ENCODE measurements at regions not wholly inside any gene's neighbourhood (a gene's known extent, or its start where the extent isn't known, plus 50 kb on each side); places are given as distances from the start of the nearest gene placed in this dataset.

DNA sequence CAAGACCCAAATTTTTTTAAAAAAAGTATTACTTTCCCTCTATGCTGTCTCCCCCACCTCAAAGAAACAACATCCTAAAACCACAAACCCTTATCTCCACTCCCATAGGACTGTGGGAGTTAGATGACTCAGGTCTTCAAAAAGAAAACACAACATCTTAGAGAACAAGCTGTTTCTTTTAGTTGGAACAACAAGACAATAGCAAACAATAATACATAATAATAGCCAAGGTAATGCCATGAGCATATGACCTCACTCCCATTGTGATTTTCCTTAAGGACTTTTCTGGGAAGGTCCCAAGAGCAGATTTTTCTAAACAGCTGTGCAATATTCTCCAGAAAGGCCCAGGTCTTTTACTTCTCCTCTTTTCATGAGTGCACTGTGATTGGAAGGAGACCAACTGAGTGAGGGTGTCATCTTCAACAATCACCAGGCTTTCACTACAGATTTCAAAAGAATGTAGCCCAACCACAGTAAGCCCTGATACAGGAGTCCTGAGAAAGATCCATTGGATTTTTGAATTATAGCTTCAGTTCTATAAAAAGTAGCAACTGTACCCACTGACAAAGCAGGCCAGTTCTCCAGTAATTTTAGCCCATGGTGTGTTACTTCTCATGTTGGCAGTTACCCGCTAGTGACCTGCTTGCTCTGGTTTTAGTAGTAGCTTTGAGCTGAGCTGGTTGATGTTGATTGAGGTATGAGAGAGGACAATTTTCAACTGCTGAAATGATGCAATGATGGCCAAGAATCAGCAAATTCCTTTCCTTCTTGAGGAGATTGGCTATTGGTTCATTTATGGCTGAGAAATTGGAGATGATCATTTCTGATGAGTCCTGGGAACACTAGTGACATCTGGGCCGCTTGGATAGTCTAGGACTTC is 144.5 kb upstream of the TCF4 start:
- H3K4ac ChIP-seq (ENCODE audit: low read depth, low read length), result no peak overlapping the region
- H3K36me3 Mint-ChIP-seq (ENCODE audit: insufficient read depth in 1 of 3, low read depth in 3 of 3), result no peaks in the 10 kb centered on the region
- no peaks in the 10 kb centered on the region for H3K4me1 ChIP-seq (ENCODE audit: insufficient read depth, low read length)
- H2BK5ac ChIP-seq (ENCODE audit: insufficient read length, low read length), result no peak overlapping the region
- no peak overlapping the region for H4K8ac ChIP-seq (replicated peaks; ENCODE audit: insufficient read length, low read depth, low read length)
- H3K27ac Mint-ChIP-seq, result no peak overlapping the region; a peak in 1 of 7 replicates
- H2BK120ac ChIP-seq (ENCODE audit: low read depth, low read length, poor library complexity, severe bottlenecking), result no peak overlapping the region
- no peak overlapping the region for H3K9ac ChIP-seq (ENCODE audit: extremely low read depth, insufficient read length, low read length)
- no peak overlapping the region for H3K18ac ChIP-seq (ENCODE audit: insufficient read length, low read depth, low read length)
- H3K56ac ChIP-seq (ENCODE audit: insufficient read length, low read depth, low read length), result no peak overlapping the region
- H3T11ph ChIP-seq (ENCODE audit: low read length), result no peak overlapping the region
- H4K5ac ChIP-seq (ENCODE audit: insufficient read length, low read depth, low read length), result no peak overlapping the region
- H3K27me3 Mint-ChIP-seq (ENCODE audit: low read depth), result no peaks in the 10 kb centered on the region
- H2BK20ac ChIP-seq (ENCODE audit: low read depth, low read length, poor library complexity, severe bottlenecking), result no peak overlapping the region
- no peaks in the 10 kb centered on the region for H4K20me1 ChIP-seq (ENCODE audit: control insufficient read depth, insufficient read depth, insufficient read length)
- no peaks in the 10 kb centered on the region for H3K9me3 ChIP-seq (ENCODE audit: control insufficient read depth, low read depth, low read length)
- no peaks in the 10 kb centered on the region for H3K9me3 Mint-ChIP-seq
- no peak overlapping the region for H3K4me2 ChIP-seq (ENCODE audit: insufficient read depth, insufficient read length, low read length)
- WGBS (ENCODE audit: extremely low coverage, insufficient read length, low lambda C conversion rate), result no CpG with 5 or more reads among the region's 2 CpGs
- no peak overlapping the region for H4K91ac ChIP-seq (ENCODE audit: insufficient read length, low read depth, low read length)
- TF ChIP-seq, protein P1, sequence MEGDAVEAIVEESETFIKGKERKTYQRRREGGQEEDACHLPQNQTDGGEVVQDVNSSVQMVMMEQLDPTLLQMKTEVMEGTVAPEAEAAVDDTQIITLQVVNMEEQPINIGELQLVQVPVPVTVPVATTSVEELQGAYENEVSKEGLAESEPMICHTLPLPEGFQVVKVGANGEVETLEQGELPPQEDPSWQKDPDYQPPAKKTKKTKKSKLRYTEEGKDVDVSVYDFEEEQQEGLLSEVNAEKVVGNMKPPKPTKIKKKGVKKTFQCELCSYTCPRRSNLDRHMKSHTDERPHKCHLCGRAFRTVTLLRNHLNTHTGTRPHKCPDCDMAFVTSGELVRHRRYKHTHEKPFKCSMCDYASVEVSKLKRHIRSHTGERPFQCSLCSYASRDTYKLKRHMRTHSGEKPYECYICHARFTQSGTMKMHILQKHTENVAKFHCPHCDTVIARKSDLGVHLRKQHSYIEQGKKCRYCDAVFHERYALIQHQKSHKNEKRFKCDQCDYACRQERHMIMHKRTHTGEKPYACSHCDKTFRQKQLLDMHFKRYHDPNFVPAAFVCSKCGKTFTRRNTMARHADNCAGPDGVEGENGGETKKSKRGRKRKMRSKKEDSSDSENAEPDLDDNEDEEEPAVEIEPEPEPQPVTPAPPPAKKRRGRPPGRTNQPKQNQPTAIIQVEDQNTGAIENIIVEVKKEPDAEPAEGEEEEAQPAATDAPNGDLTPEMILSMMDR (conservative IDR thresholded peaks at IDR 0.05), result no peak
- no peak overlapping the region for H3K4me3 Mint-ChIP-seq
- H3K27ac ChIP-seq (ENCODE audit: insufficient read length, low read depth, low read length), result no peak overlapping the region
- H2BK15ac ChIP-seq (ENCODE audit: low read depth, low read length), result no peak overlapping the region
- peaks cover 15 to 18% of the 10 kb centered on the region in 2 experiments for H3K4me1 Mint-ChIP-seq
- H2AK5ac ChIP-seq (ENCODE audit: insufficient read length, low read length), result no peak overlapping the region
- DNase-seq, result no peak
- no peaks in the 10 kb centered on the region for H3K27me3 ChIP-seq (ENCODE audit: insufficient read depth, low read length)
- H3K23ac ChIP-seq (ENCODE audit: insufficient read length, low read depth, low read length), result no peak overlapping the region
- 0 out of 2 replicates have a peak, but pooled peaks cover 2% of the 10 kb centered on the region for H3K79me2 ChIP-seq (ENCODE audit: insufficient read depth, low read length)
- H3K14ac ChIP-seq (ENCODE audit: insufficient read depth, low read length), result no peak overlapping the region
- no peak overlapping the region for H2BK12ac ChIP-seq (ENCODE audit: insufficient read length, low read depth, low read length)
- no peaks in the 10 kb centered on the region for H3K23me2 ChIP-seq (ENCODE audit: insufficient read length, low read depth, low read length, poor library complexity, severe bottlenecking)
- no peak overlapping the region for H2AFZ ChIP-seq (ENCODE audit: low read length)
- H3K79me1 ChIP-seq (ENCODE audit: insufficient read depth, low read depth, low read length, poor library complexity, severe bottlenecking), result no peaks in the 10 kb centered on the region
